Memory B cell (primary cell): ENCODE measurements at regions not wholly inside any gene's neighbourhood (a gene's known extent, or its start where the extent isn't known, plus 50 kb on each side); places are given as distances from the start of the nearest gene placed in this dataset.
"Not testable (repeated sequence)": the region's sequence is repeated elsewhere in the genome, so short reads cannot be mapped to it uniquely, and the experiment has no call there.

Experiments used
- ATAC-seq: fragments of 150-1000 bp; cut with Tn5 transposase; 2 replicates; pipeline ENCODE4 v1.10.0; 2021; ENCODE audit warnings: low read depth, mild to moderate bottlenecking, moderate library complexity
- DNase-seq, 2 donors: peaks; one replicate each; pipeline ENCODE4 v3.0.0; 2022; ENCODE audit warnings: low spot score in 2 of 2
- H3K27ac Mint-ChIP-seq: one replicate; pipeline ENCODE4 v1.8.0; 2022; ENCODE audit warnings: mild to moderate bottlenecking, moderate library complexity, mixed read lengths
- H3K27me3 Mint-ChIP-seq: one replicate; pipeline ENCODE4 v1.8.0; 2022; ENCODE audit warnings: mixed read lengths
- H3K36me3 Mint-ChIP-seq: one replicate; pipeline ENCODE4 v1.8.0; 2022; ENCODE audit warnings: mild to moderate bottlenecking, mixed read lengths
- H3K4me1 Mint-ChIP-seq: one replicate; pipeline ENCODE4 v1.8.0; 2022; ENCODE audit warnings: mixed read lengths
- H3K4me3 Mint-ChIP-seq: one replicate; pipeline ENCODE4 v1.8.0; 2022; ENCODE audit warnings: mild to moderate bottlenecking, moderate library complexity, mixed read lengths
- H3K9me3 Mint-ChIP-seq: one replicate; pipeline ENCODE4 v1.8.0; 2022; ENCODE audit warnings: mixed read lengths

GRCh38 chr16:27645396-27645795, 95.5 kb downstream of the KATNIP start:
- Mint-ChIP-seq H3K9me3 (no peaks in the 10 kb centered on the region), H3K4me3 (no peak overlapping the region), H3K27me3 (no peaks in the 10 kb centered on the region), H3K27ac (peak overlapping the region; percentile 11), H3K4me1 (no peaks in the 10 kb centered on the region), H3K36me3 (peaks cover 24% of the 10 kb centered on the region)
- ATAC-seq (no peak), DNase-seq (no peak)

GRCh38 chr16:27646806-27647205, 96.9 kb downstream of the KATNIP start:
- DNase-seq = no peak
- Mint-ChIP-seq H3K4me1 (no peaks in the 10 kb centered on the region), H3K27me3 (no peaks in the 10 kb centered on the region), H3K36me3 (peaks cover 20% of the 10 kb centered on the region), H3K4me3 (no peak overlapping the region), H3K27ac (no peak overlapping the region), H3K9me3 (no peaks in the 10 kb centered on the region)
- no peak for ATAC-seq

- Mint-ChIP-seq H3K4me3 (no peak overlapping the region), H3K27ac (no peak overlapping the region), H3K27me3 (no peaks in the 10 kb centered on the region), H3K36me3 (peaks cover 20% of the 10 kb centered on the region), H3K4me1 (no peaks in the 10 kb centered on the region), H3K9me3 (no peaks in the 10 kb centered on the region)
- DNase-seq (no peak), ATAC-seq (no peak)
Measured at GRCh38 chr16:27649021-27649420, 99.1 kb downstream of the KATNIP start.

GRCh38 chr16:27650073-27650701, 100.2 kb downstream of the KATNIP start:
- DNase-seq (no peak), ATAC-seq (no peak)
- Mint-ChIP-seq H3K4me3 (no peak overlapping the region), H3K27me3 (no peaks in the 10 kb centered on the region), H3K27ac (no peak overlapping the region), H3K36me3 (peaks cover 22% of the 10 kb centered on the region), H3K9me3 (no peaks in the 10 kb centered on the region), H3K4me1 (no peaks in the 10 kb centered on the region)

GRCh38 chr16:27651301-27651700, 101.4 kb downstream of the KATNIP start:
- ATAC-seq (no peak), DNase-seq (no peak)
- Mint-ChIP-seq H3K9me3 (no peaks in the 10 kb centered on the region), H3K27ac (no peak overlapping the region), H3K4me1 (no peaks in the 10 kb centered on the region), H3K36me3 (peaks cover 21% of the 10 kb centered on the region), H3K4me3 (no peak overlapping the region), H3K27me3 (no peaks in the 10 kb centered on the region)

- Mint-ChIP-seq H3K36me3 (peaks cover 23% of the 10 kb centered on the region), H3K27me3 (no peaks in the 10 kb centered on the region), H3K4me1 (no peaks in the 10 kb centered on the region), H3K9me3 (peaks cover 2% of the 10 kb centered on the region), H3K27ac (no peak overlapping the region), H3K4me3 (no peak overlapping the region)
- ATAC-seq (no peak), DNase-seq (no peak)
Measured at GRCh38 chr16:27657811-27658210, 107.9 kb downstream of the KATNIP start.

- Mint-ChIP-seq H3K36me3 (peaks cover 25% of the 10 kb centered on the region), H3K9me3 (peaks cover 2% of the 10 kb centered on the region), H3K27me3 (no peaks in the 10 kb centered on the region), H3K4me1 (no peaks in the 10 kb centered on the region), H3K4me3 (no peak overlapping the region), H3K27ac (no peak overlapping the region)
- ATAC-seq = no peak
- no peak for DNase-seq
Measured at GRCh38 chr16:27660507-27660906, 110.6 kb downstream of the KATNIP start.

- H3K9me3 Mint-ChIP-seq, H3K4me3 Mint-ChIP-seq, DNase-seq, H3K27ac Mint-ChIP-seq, H3K27me3 Mint-ChIP-seq, H3K4me1 Mint-ChIP-seq, ATAC-seq: not testable (repeated sequence)
- peaks cover 21% of the 10 kb centered on the region for H3K36me3 Mint-ChIP-seq
Measured at GRCh38 chr16:27663235-27663634, 113.3 kb downstream of the KATNIP start.

- DNase-seq = no peak
- H3K4me1 Mint-ChIP-seq = no peaks in the 10 kb centered on the region
- no peaks in the 10 kb centered on the region for H3K27me3 Mint-ChIP-seq
- no peak overlapping the region for H3K27ac Mint-ChIP-seq
- H3K4me3 Mint-ChIP-seq = no peak overlapping the region
- H3K9me3 Mint-ChIP-seq = no peaks in the 10 kb centered on the region
- ATAC-seq = no peak
- peaks cover 25% of the 10 kb centered on the region for H3K36me3 Mint-ChIP-seq
Measured at GRCh38 chr16:27665881-27666280, 115.9 kb downstream of the KATNIP start.

GRCh38 chr16:27670071-27670810, 120.3 kb downstream of the KATNIP start:
- ATAC-seq (no peak), DNase-seq (no peak)
- H3K27ac Mint-ChIP-seq = no peak overlapping the region
- no peak overlapping the region for H3K4me3 Mint-ChIP-seq
- no peaks in the 10 kb centered on the region for H3K27me3 Mint-ChIP-seq
- peaks cover 4% of the 10 kb centered on the region for H3K9me3 Mint-ChIP-seq
- no peaks in the 10 kb centered on the region for H3K4me1 Mint-ChIP-seq
- H3K36me3 Mint-ChIP-seq = peaks cover 26% of the 10 kb centered on the region

- H3K4me3 Mint-ChIP-seq = no peak overlapping the region
- peaks cover 27% of the 10 kb centered on the region for H3K36me3 Mint-ChIP-seq
- no peak overlapping the region for H3K27ac Mint-ChIP-seq
- no peaks in the 10 kb centered on the region for H3K27me3 Mint-ChIP-seq
- DNase-seq (no peak), ATAC-seq (no peak)
- H3K4me1 Mint-ChIP-seq = no peaks in the 10 kb centered on the region
- peaks cover 4% of the 10 kb centered on the region for H3K9me3 Mint-ChIP-seq
Measured at GRCh38 chr16:27671410-27671809, 121.5 kb downstream of the KATNIP start.

- H3K36me3 Mint-ChIP-seq = peaks cover 52% of the 10 kb centered on the region
- H3K4me1 Mint-ChIP-seq = no peaks in the 10 kb centered on the region
Measured at GRCh38 chr16:27676839-27677238, 126.9 kb downstream of the KATNIP start.

GRCh38 chr16:27677263-27677662, 127.3 kb downstream of the KATNIP start:
- no peak overlapping the region for H3K4me3 Mint-ChIP-seq
- no peaks in the 10 kb centered on the region for H3K4me1 Mint-ChIP-seq
- no peak overlapping the region for H3K27ac Mint-ChIP-seq
- no peak for DNase-seq
- H3K9me3 Mint-ChIP-seq = peaks cover 4% of the 10 kb centered on the region
- ATAC-seq = no peak
- H3K27me3 Mint-ChIP-seq = no peaks in the 10 kb centered on the region
- H3K36me3 Mint-ChIP-seq = peaks cover 51% of the 10 kb centered on the region

More at GRCh38 chr16:27676839-27677238, 126.9 kb downstream of the KATNIP start:
- Mint-ChIP-seq H3K27ac (no peak overlapping the region), H3K9me3 (peaks cover 4% of the 10 kb centered on the region), H3K4me3 (no peak overlapping the region), H3K27me3 (no peaks in the 10 kb centered on the region)
- ATAC-seq = no peak
- no peak for DNase-seq

- Mint-ChIP-seq H3K27me3 (no peaks in the 10 kb centered on the region), H3K9me3 (peaks cover 4% of the 10 kb centered on the region), H3K4me3 (no peak overlapping the region), H3K27ac (no peak overlapping the region), H3K36me3 (peaks cover 57% of the 10 kb centered on the region), H3K4me1 (no peaks in the 10 kb centered on the region)
- no peak for DNase-seq
- no peak for ATAC-seq
Measured at GRCh38 chr16:27678955-27679354, 129.0 kb downstream of the KATNIP start.

- no peaks in the 10 kb centered on the region for H3K27me3 Mint-ChIP-seq
- H3K4me3 Mint-ChIP-seq = no peak overlapping the region
- ATAC-seq (no peak), DNase-seq (no peak)
- H3K27ac Mint-ChIP-seq = no peak overlapping the region
- H3K36me3 Mint-ChIP-seq = peaks cover 55% of the 10 kb centered on the region
- H3K9me3 Mint-ChIP-seq = peaks cover 1% of the 10 kb centered on the region
- no peaks in the 10 kb centered on the region for H3K4me1 Mint-ChIP-seq
Measured at GRCh38 chr16:27679899-27680298, 130.0 kb downstream of the KATNIP start.
